ENCODE measurements at regions not wholly inside any gene's neighbourhood (a gene's known extent, or its start where the extent isn't known, plus 50 kb on each side); places are given as distances from the start of the nearest gene placed in this dataset.
"Not testable (repeated sequence)": the region's sequence is repeated elsewhere in the genome, so short reads cannot be mapped to it uniquely, and the experiment has no call there.

DNA sequence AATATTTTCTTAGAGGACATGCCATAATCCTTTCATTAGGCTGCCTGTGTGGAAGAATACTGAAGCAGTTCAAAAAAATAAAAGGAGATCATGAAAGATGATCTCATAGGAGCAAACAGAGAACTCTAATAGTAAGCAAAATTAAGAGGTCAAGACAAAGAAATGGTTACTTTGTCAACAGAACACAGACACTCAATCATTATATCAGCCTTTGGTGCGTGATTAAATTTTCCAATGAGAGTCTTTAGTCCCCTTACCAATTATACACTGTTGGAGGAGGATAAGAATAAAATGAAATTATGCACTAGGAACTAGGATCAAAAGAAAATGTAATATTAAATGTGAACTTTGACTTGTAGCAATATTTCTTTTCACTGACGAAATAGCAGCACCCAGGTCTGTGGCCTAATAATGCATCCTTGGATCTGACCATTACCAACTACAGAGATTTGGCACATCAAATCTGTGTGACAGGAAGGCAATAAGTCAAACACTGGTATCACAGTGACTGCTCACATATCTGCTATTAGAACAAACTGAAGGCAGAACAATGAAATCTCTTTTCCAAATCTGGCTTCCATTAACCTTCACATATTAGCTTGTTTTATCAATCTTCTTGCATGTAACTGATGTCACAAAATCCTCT lies 1812.9 kb downstream of the PLA2G4A start:
- no peak for TF ChIP-seq CTCF (IDR thresholded peaks at IDR 0.05)
- DNase-seq: no peak
- Histone ChIP-seq H3K36me3 (ENCODE audit: insufficient read depth, low read length) (no peaks in the 10 kb centered on the region), H3K9me3 (ENCODE audit: control insufficient read depth in 1 of 2, insufficient read depth in 1 of 2, low read length in 2 of 2) (no peaks in the 10 kb centered on the region), H3K27ac (ENCODE audit: low read depth in 1 of 2, low read length in 2 of 2) (no peak overlapping the region), H3K4me3 (ENCODE audit: low read length) (no peak overlapping the region), H3K4me1 (ENCODE audit: insufficient read depth, low read length) (no peaks in the 10 kb centered on the region), H3K27me3 (ENCODE audit: control insufficient read depth in 1 of 2, insufficient read depth in 2 of 2, low read length in 2 of 2) (no peaks in the 10 kb centered on the region)
- intact Hi-C loops (cut with DNase I, micrococcal nuclease): no loop called here
- Mint-ChIP-seq H3K9me3 (peaks cover 2% of the 10 kb centered on the region), H3K27ac (no peak overlapping the region), H3K36me3 (ENCODE audit: low read depth) (no peaks in the 10 kb centered on the region), H3K27me3 (no peaks in the 10 kb centered on the region), H3K4me1 (ENCODE audit: low read depth) (no peaks in the 10 kb centered on the region), H3K4me3 (no peak overlapping the region)
- ChIA-PET CTCF (no interaction called here), POLR2A (no interaction called here)
- ATAC-seq (ENCODE audit: poor library complexity): no peak

DNA sequence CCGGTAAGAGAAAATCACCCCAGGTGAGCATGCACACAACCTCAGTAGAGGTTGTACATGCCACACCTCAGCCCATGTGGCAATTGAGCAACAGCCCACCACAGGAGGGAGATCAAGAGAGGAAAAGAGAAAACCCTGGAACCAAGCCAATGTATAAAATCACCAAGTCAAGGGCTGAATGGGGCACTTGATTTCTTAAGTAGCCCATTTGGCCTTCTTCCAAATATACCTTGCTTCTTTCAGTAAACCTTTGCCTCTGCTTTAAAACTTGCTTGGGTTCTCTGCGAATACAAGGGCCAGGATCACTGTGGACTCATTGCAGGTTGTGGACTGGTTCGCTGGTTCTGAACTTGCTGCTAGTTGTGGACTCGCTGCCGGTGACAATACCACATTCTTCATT lies 1814.0 kb downstream of the PLA2G4A start:
- no peak for TF ChIP-seq CTCF (IDR thresholded peaks at IDR 0.05)

DNA sequence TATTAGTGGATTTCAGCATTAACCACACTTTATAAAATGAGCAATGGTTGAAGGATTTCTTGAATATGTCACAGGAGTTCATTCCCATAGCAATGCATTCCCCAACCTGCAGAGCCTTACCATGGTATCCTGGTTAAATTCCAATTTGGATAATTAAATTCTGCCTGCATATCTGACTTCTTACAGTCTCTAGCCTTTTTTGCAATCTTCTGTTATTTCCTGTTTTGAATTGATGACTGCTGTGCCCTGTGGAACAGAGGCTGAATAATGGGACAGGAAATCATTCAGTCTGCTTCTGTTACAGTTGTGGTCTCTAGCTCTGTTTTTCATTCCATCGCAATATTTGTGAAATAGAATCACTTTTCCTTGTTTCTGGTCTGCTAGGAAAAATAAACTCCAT lies 1823.9 kb downstream of the PLA2G4A start:
- H3K4me1 Mint-ChIP-seq (ENCODE audit: low read depth): no peaks in the 10 kb centered on the region
- H3K4me3 Mint-ChIP-seq: no peak overlapping the region
- H3K36me3 Mint-ChIP-seq (ENCODE audit: low read depth): no peaks in the 10 kb centered on the region
- no peaks in the 10 kb centered on the region for H3K27me3 ChIP-seq (ENCODE audit: control insufficient read depth in 1 of 2, insufficient read depth in 2 of 2, low read length in 2 of 2)
- no peaks in the 10 kb centered on the region for H3K36me3 ChIP-seq (ENCODE audit: insufficient read depth, low read length)
- H3K9me3 Mint-ChIP-seq: peaks cover 8% of the 10 kb centered on the region
- POLR2A ChIA-PET: no interaction called here
- no peak for TF ChIP-seq CTCF (IDR thresholded peaks at IDR 0.05)
- ATAC-seq (ENCODE audit: poor library complexity): no peak
- CTCF ChIA-PET: no interaction called here
- no peak for DNase-seq
- no peaks in the 10 kb centered on the region for H3K4me1 ChIP-seq (ENCODE audit: insufficient read depth, low read length)
- intact Hi-C loops (cut with DNase I, micrococcal nuclease): no loop called here
- peaks cover 0 to 7% of the 10 kb centered on the region in 2 experiments for H3K9me3 ChIP-seq (ENCODE audit: control insufficient read depth in 1 of 2, insufficient read depth in 1 of 2, low read length in 2 of 2)
- H3K27ac Mint-ChIP-seq: no peak overlapping the region
- H3K27ac ChIP-seq (ENCODE audit: low read depth in 1 of 2, low read length in 2 of 2): no peak overlapping the region
- H3K4me3 ChIP-seq (ENCODE audit: low read length): no peak overlapping the region
- H3K27me3 Mint-ChIP-seq: no peaks in the 10 kb centered on the region

More for the DNA sequence above, 1814.0 kb downstream of the PLA2G4A start:
- Mint-ChIP-seq H3K27me3 (no peaks in the 10 kb centered on the region), H3K4me3 (no peak overlapping the region), H3K36me3 (ENCODE audit: low read depth) (no peaks in the 10 kb centered on the region), H3K9me3 (peaks cover 3% of the 10 kb centered on the region), H3K4me1 (ENCODE audit: low read depth) (no peaks in the 10 kb centered on the region), H3K27ac (no peak overlapping the region)
- DNase-seq (no peak), ATAC-seq (ENCODE audit: poor library complexity) (no peak)
- no peaks in the 10 kb centered on the region for H3K4me1 ChIP-seq (ENCODE audit: insufficient read depth, low read length)
- no peaks in the 10 kb centered on the region for H3K36me3 ChIP-seq (ENCODE audit: insufficient read depth, low read length)
- intact Hi-C loops (cut with DNase I, micrococcal nuclease): no loop called here
- no peaks in the 10 kb centered on the region for H3K27me3 ChIP-seq (ENCODE audit: control insufficient read depth in 1 of 2, insufficient read depth in 2 of 2, low read length in 2 of 2)
- CTCF ChIA-PET: no interaction called here
- no peak overlapping the region for H3K4me3 ChIP-seq (ENCODE audit: low read length)
- POLR2A ChIA-PET: no interaction called here
- no peak overlapping the region for H3K27ac ChIP-seq (ENCODE audit: low read depth in 1 of 2, low read length in 2 of 2)
- no peaks in the 10 kb centered on the region for H3K9me3 ChIP-seq (ENCODE audit: control insufficient read depth in 1 of 2, insufficient read depth in 1 of 2, low read length in 2 of 2)

DNA sequence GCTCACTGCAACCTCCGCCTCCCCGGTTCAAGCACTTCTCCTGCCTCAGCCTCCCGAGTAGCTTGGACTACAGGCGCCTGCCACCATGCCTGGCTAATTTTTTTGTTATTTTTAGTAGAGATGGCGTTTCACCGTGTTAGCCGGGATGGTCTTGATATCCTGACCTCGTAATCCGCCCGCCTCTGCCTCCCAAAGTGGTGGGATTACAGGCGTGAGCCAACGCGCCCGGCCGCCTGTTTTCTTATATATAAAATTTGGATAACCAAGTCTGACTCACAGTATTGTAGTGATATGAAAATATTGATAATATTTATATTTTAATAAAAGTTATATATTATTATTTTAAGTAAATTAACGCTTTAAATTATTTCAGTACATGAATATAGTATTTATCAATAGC lies 1821.7 kb downstream of the BRINP3 start:
- DNase-seq; H3K9me3 ChIP-seq (ENCODE audit: control insufficient read depth in 1 of 2, insufficient read depth in 1 of 2, low read length in 2 of 2); H3K27ac Mint-ChIP-seq; H3K36me3 ChIP-seq (ENCODE audit: insufficient read depth, low read length); H3K4me3 Mint-ChIP-seq; H3K4me3 ChIP-seq (ENCODE audit: low read length); ATAC-seq (ENCODE audit: poor library complexity); H3K4me1 Mint-ChIP-seq (ENCODE audit: low read depth); H3K27ac ChIP-seq (ENCODE audit: low read depth in 1 of 2, low read length in 2 of 2); H3K4me1 ChIP-seq (ENCODE audit: insufficient read depth, low read length); POLR2A ChIA-PET; H3K36me3 Mint-ChIP-seq (ENCODE audit: low read depth); H3K9me3 Mint-ChIP-seq; CTCF ChIA-PET; H3K27me3 Mint-ChIP-seq; intact Hi-C loops (cut with DNase I, micrococcal nuclease); H3K27me3 ChIP-seq (ENCODE audit: control insufficient read depth in 1 of 2, insufficient read depth in 2 of 2, low read length in 2 of 2): not testable (repeated sequence)
